GM18519 (cell line): ENCODE measurements at regions not wholly inside any gene's neighbourhood (a gene's known extent, or its start where the extent isn't known, plus 50 kb on each side); places are given as distances from the start of the nearest gene placed in this dataset.
"Not testable (repeated sequence)": the region's sequence is repeated elsewhere in the genome, so short reads cannot be mapped to it uniquely, and the experiment has no call there.

ENCODE experiments used
- ATAC-seq: cut with Tn5 transposase; IDR thresholded peaks from one replicate; pipeline ENCODE4 v1.9.1; 2021; ENCODE audit warnings: mild to moderate bottlenecking, moderate library complexity; ENCODE audit not compliant: unreplicated experiment, low FRiP score

- no peak for ATAC-seq
Measured at GRCh38 chr11:134853992-134854991, 442.2 kb upstream of the B3GAT1 start.

- ATAC-seq = not testable (repeated sequence)
Measured at GRCh38 chr11:134851503-134852224, 439.6 kb upstream of the B3GAT1 start.

- ATAC-seq = no peak
Measured at GRCh38 chr11:134850566-134850965, 438.5 kb upstream of the B3GAT1 start.

- ATAC-seq = no peak
Measured at GRCh38 chr11:134849833-134850232, 437.8 kb upstream of the B3GAT1 start.

GRCh38 chr11:134847083-134847715 lies 435.2 kb upstream of the B3GAT1 start:
- no peak for ATAC-seq

- ATAC-seq = no peak
Measured at GRCh38 chr11:134846328-134847082, 434.5 kb upstream of the B3GAT1 start.

- ATAC-seq = no peak
Measured at GRCh38 chr11:134845474-134846327, 433.7 kb upstream of the B3GAT1 start.

GRCh38 chr11:134844838-134845237 lies 432.8 kb upstream of the B3GAT1 start:
- no peak for ATAC-seq

- no peak for ATAC-seq
Measured at GRCh38 chr11:134843735-134844134, 431.7 kb upstream of the B3GAT1 start.

- no peak for ATAC-seq
Measured at GRCh38 chr11:134843020-134843419, 431.0 kb upstream of the B3GAT1 start.

GRCh38 chr11:134841972-134842371 lies 429.9 kb upstream of the B3GAT1 start:
- ATAC-seq = no peak

GRCh38 chr11:134841411-134841810 lies 429.4 kb upstream of the B3GAT1 start:
- ATAC-seq = no peak

- ATAC-seq = no peak
Measured at GRCh38 chr11:134840945-134841344, 428.9 kb upstream of the B3GAT1 start.

- ATAC-seq = not testable (repeated sequence)
Measured at GRCh38 chr11:134840165-134840564, 428.1 kb upstream of the B3GAT1 start.

- no peak for ATAC-seq
Measured at GRCh38 chr11:134838708-134839107, 426.7 kb upstream of the B3GAT1 start.

- no peak for ATAC-seq
Measured at GRCh38 chr11:134837887-134838232, 425.8 kb upstream of the B3GAT1 start.

- ATAC-seq = no peak
Measured at GRCh38 chr11:134837166-134837886, 425.3 kb upstream of the B3GAT1 start.

- ATAC-seq = no peak
Measured at GRCh38 chr11:134836561-134836960, 424.5 kb upstream of the B3GAT1 start.

- no peak for ATAC-seq
Measured at GRCh38 chr11:134835561-134835960, 423.5 kb upstream of the B3GAT1 start.
